Neural cell (in vitro differentiated cells): ENCODE measurements at regions not wholly inside any gene's neighbourhood (a gene's known extent, or its start where the extent isn't known, plus 50 kb on each side); places are given as distances from the start of the nearest gene placed in this dataset.

Experiments used
- EP300 ChIP-seq: fragments of 450-650 bp; conservative IDR thresholded peaks from 2 replicates; pipeline ENCODE4 v1.6.1; 2014; ENCODE audit warnings: antibody characterized with exemption, mild to moderate bottlenecking, moderate library complexity; ENCODE audit not compliant: poor library complexity, severe bottlenecking
- EZH2 ChIP-seq: fragments of 200-600, 300-800 bp; shearing (Covaris generic), sonication (generic); IDR thresholded peaks from 2 replicates; pipeline ENCODE4 v1.6.1; 2014; ENCODE audit warnings: antibody characterized with exemption, low read length, borderline replicate concordance, mild to moderate bottlenecking; ENCODE audit not compliant: insufficient read depth, poor library complexity, severe bottlenecking
- MXI1 ChIP-seq: fragments of 450-650 bp; conservative IDR thresholded peaks from 2 replicates; pipeline ENCODE4 v1.6.1; 2014; ENCODE audit warnings: antibody characterized with exemption, mild to moderate bottlenecking; ENCODE audit not compliant: poor library complexity, severe bottlenecking
- POLR2AphosphoS5 ChIP-seq: IDR thresholded peaks from 2 replicates; pipeline ENCODE4 v1.6.1; 2012
- RAD21 ChIP-seq: fragments of 450-650 bp; conservative IDR thresholded peaks from 2 replicates; pipeline ENCODE4 v1.6.1; 2014; ENCODE audit warnings: antibody characterized with exemption, mild to moderate bottlenecking, moderate library complexity
- REST ChIP-seq: IDR thresholded peaks from 2 replicates; pipeline ENCODE4 v1.6.1; 2012; ENCODE audit warnings: borderline replicate concordance
- SMC3 ChIP-seq: fragments of 450-650 bp; conservative IDR thresholded peaks from 2 replicates; pipeline ENCODE4 v1.6.1; 2014; ENCODE audit warnings: antibody characterized with exemption, mild to moderate bottlenecking, moderate library complexity; ENCODE audit not compliant: poor library complexity
- TAF1 ChIP-seq: IDR thresholded peaks from 2 replicates; pipeline ENCODE4 v1.6.1; 2012; ENCODE audit warnings: low read depth
- TF ChIP-seq, protein P1 (sequence below): fragments of 450-650 bp; IDR thresholded peaks from 2 replicates; pipeline ENCODE4 v1.5.1; 2014; ENCODE audit warnings: antibody characterized with exemption, mild to moderate bottlenecking, moderate library complexity; ENCODE audit not compliant: poor library complexity, severe bottlenecking

DNA sequence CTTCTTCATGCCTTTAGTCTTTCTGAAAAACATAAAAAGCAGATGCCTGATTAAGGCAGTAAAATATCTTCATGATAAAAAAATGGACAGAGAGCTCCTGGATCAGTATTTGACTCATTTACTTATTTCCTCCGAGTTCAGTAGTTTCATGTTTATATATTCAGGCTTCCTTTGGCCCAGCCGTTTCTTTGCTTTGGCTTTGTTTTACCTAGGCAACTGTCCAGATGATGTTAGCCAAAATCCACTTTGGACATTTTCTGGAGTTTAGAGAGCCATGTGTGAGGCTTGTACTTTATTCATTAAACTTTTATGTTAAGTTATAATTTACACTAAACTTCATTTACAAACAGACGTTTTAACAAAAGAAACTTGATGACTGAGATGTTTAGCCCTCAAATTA, 307.1 kb upstream of the RSPO3 start:
- TF ChIP-seq, protein P1, sequence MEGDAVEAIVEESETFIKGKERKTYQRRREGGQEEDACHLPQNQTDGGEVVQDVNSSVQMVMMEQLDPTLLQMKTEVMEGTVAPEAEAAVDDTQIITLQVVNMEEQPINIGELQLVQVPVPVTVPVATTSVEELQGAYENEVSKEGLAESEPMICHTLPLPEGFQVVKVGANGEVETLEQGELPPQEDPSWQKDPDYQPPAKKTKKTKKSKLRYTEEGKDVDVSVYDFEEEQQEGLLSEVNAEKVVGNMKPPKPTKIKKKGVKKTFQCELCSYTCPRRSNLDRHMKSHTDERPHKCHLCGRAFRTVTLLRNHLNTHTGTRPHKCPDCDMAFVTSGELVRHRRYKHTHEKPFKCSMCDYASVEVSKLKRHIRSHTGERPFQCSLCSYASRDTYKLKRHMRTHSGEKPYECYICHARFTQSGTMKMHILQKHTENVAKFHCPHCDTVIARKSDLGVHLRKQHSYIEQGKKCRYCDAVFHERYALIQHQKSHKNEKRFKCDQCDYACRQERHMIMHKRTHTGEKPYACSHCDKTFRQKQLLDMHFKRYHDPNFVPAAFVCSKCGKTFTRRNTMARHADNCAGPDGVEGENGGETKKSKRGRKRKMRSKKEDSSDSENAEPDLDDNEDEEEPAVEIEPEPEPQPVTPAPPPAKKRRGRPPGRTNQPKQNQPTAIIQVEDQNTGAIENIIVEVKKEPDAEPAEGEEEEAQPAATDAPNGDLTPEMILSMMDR = no peak
- TF ChIP-seq TAF1 = no peak
- TF ChIP-seq EZH2 = no peak
- no peak for TF ChIP-seq EP300
- no peak for TF ChIP-seq POLR2AphosphoS5
- no peak for TF ChIP-seq MXI1
- no peak for TF ChIP-seq SMC3
- no peak for TF ChIP-seq REST
- TF ChIP-seq RAD21 = no peak
